Thyroid gland (tissue), 4 donors: ENCODE measurements at regions not wholly inside any gene's neighbourhood (a gene's known extent, or its start where the extent isn't known, plus 50 kb on each side); places are given as distances from the start of the nearest gene placed in this dataset.

Experiments
- POLR2A ChIP-seq, 2 donors: fragments of 450-650 bp; IDR thresholded peaks; one replicate each; pipeline ENCODE4 v1.6.1; 2017; ENCODE audit warnings: antibody characterized with exemption in 2 of 2, mild to moderate bottlenecking in 2 of 2, moderate library complexity in 1 of 2
- TF ChIP-seq, protein P1 (sequence below), 6 experiments: fragments of 200-600 bp in 3 of 6; fragments of 450-650 bp in 3 of 6; sonication (generic) in 3 of 6; IDR thresholded peaks; one replicate each; pipeline ENCODE4 v1.5.1; 2016 to 2019; ENCODE audit warnings: antibody characterized with exemption in 6 of 6, mild to moderate bottlenecking in 2 of 6, inconsistent platforms in 1 of 6, moderate library complexity in 1 of 6

DNA sequence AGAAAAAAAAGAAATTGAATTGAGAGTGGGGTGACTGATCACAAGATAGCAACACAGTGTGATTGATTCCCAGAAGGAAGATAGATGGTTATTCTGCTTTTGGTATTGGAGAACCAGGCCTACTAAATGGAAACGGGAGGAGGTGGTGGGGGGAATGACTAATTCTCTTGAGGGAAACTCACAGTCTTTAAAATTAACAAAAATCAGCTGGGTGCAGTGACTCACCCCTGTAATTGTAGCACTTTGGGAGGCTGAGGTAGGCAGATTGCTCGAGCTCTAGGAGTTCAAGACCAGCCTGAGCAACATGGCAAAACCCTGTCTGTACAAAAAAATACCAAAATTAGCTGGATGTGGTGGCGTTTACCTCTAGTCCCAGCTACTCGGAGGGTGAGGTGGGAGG lies 134.6 kb upstream of the PDE4B start:
- TF ChIP-seq, protein P1, sequence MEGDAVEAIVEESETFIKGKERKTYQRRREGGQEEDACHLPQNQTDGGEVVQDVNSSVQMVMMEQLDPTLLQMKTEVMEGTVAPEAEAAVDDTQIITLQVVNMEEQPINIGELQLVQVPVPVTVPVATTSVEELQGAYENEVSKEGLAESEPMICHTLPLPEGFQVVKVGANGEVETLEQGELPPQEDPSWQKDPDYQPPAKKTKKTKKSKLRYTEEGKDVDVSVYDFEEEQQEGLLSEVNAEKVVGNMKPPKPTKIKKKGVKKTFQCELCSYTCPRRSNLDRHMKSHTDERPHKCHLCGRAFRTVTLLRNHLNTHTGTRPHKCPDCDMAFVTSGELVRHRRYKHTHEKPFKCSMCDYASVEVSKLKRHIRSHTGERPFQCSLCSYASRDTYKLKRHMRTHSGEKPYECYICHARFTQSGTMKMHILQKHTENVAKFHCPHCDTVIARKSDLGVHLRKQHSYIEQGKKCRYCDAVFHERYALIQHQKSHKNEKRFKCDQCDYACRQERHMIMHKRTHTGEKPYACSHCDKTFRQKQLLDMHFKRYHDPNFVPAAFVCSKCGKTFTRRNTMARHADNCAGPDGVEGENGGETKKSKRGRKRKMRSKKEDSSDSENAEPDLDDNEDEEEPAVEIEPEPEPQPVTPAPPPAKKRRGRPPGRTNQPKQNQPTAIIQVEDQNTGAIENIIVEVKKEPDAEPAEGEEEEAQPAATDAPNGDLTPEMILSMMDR (IDR thresholded peaks at IDR 0.05): no peak
- TF ChIP-seq POLR2A (IDR thresholded peaks at IDR 0.05): no peak
